ENCODE measurements at regions not wholly inside any gene's neighbourhood (a gene's known extent, or its start where the extent isn't known, plus 50 kb on each side); places are given as distances from the start of the nearest gene placed in this dataset.

DNA sequence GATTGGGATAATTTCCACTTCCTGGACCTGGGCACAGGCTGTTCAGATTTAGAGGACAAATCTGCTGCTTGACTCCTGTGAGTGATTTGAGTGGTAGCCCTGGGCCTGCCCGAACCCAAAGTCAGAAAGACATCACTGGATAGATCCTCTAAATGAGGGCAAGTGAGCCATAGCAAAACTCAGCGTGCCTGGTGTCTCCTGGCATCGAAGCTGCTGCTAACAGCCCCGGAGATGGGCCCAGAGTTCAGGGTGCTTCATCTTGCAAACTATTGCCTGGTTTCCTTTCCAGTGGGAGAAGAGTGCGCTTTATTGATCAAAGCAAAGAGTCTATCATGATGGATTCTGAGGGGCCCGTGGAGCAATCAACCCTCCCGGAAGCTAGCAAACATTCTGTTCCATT, 153.1 kb upstream of the KLHL29 start:
- H3K4me3 ChIP-seq (ENCODE audit: low read length): no peak overlapping the region
- TF ChIP-seq, protein P1, sequence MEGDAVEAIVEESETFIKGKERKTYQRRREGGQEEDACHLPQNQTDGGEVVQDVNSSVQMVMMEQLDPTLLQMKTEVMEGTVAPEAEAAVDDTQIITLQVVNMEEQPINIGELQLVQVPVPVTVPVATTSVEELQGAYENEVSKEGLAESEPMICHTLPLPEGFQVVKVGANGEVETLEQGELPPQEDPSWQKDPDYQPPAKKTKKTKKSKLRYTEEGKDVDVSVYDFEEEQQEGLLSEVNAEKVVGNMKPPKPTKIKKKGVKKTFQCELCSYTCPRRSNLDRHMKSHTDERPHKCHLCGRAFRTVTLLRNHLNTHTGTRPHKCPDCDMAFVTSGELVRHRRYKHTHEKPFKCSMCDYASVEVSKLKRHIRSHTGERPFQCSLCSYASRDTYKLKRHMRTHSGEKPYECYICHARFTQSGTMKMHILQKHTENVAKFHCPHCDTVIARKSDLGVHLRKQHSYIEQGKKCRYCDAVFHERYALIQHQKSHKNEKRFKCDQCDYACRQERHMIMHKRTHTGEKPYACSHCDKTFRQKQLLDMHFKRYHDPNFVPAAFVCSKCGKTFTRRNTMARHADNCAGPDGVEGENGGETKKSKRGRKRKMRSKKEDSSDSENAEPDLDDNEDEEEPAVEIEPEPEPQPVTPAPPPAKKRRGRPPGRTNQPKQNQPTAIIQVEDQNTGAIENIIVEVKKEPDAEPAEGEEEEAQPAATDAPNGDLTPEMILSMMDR (IDR thresholded peaks at IDR 0.05; ENCODE audit: insufficient read depth, low read depth, low read length, missing control alignments): no peak
- DNase-seq (ENCODE audit: low read depth): no peak

DNA sequence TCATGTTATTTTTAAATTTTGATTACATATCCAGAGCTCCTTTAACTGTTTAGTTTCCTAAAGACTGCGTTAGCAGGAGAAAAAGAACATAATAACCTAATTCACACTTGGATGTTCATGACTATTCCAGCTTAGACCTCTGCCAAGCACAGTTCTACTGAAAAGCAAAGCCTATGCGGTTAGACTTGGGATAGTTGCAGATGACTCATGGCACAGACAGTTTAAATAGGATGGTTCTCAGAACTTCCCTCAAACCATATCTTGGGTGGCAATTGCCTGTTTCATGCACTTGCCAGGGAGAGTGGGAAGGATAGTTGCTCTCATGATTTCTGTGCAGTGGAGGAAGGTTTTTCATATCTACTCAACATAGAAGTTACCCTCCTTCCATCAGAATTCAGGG, 149.7 kb upstream of the KLHL29 start:
- TF ChIP-seq, protein P1 (IDR thresholded peaks at IDR 0.05; ENCODE audit: insufficient read depth, low read depth, low read length, missing control alignments): no peak
- H3K4me3 ChIP-seq (ENCODE audit: low read length): no peak overlapping the region
- DNase-seq (ENCODE audit: low read depth): no peak

DNA sequence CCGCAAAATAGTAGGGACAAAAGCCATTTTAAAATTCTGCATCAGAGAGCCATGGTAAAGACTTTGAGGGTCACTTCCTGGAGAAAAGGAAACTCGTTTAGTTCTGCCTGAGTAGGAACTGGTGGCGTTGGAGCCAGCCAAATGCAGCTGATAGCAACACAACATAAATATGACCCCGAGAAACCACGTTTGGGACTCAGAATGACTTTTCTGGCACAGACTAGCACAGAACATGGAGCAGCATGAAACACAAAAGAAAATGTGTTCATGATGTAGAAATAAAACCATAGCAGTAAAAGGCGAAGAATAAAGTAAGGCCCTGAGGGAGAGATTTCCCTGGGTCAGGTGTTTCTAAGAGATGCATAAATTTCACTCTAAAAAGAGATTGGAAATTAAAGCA, 149.2 kb upstream of the KLHL29 start:
- no peak for DNase-seq (ENCODE audit: low read depth)
- TF ChIP-seq, protein P1 (IDR thresholded peaks at IDR 0.05; ENCODE audit: insufficient read depth, low read depth, low read length, missing control alignments): no peak

DNA sequence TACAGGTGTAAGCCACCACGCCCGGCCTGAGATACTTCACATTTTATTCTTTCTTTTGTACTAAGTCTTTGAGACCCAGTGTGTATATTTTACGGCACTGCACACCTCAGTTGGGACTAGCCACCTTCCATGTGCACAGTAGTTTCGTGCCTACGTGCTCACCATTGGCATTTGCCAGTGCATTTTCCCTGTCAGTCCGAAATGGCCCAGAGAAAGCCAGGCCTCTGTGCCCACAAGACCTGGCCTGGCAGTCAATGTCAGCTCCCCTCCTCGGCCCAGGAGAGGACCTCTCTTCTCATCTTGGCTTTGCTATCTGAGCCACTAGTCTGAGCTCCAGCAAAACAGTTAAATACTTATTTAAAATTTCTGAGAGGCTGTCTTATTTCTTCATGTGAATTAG, 147.8 kb upstream of the KLHL29 start:
- DNase-seq (ENCODE audit: low read depth): no peak
- TF ChIP-seq, protein P1 (IDR thresholded peaks at IDR 0.05; ENCODE audit: insufficient read depth, low read depth, low read length, missing control alignments): no peak
- no peak overlapping the region for H3K4me3 ChIP-seq (ENCODE audit: low read length)

More for the DNA sequence above, 149.2 kb upstream of the KLHL29 start:
- no peak overlapping the region for H3K4me3 ChIP-seq (ENCODE audit: low read length)

DNA sequence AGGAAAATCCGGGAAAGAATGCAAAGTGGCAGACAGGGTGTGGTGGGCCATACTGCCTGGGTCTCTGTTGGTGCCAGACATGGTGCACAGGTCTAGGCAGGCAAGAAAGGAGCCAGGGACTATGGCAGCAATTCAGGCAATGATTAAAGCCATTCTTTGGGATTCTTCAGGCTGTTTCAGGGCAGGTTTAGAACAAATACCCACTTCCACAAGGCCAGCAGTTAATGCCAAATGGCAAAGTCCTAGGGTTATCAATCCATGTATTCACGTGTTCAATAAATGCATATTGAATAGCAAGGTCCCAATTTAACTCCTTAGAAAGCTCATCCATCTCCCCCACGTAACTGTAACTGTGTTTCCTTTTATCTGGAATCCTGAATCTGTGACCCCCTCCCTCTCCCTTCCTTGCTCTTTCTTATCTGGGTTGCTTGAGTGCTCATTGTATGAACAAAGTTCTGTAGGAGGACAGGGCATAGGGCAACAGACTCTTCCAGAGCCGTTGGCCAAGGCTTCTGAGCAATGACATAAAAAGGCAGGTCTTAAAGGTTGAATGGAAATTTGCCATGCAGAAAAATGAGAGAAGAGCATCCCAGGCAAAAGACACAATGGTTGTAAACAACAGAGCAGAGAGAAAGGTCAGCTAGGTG, 146.8 kb upstream of the KLHL29 start:
- TF ChIP-seq, protein P1 (IDR thresholded peaks at IDR 0.05; ENCODE audit: insufficient read depth, low read depth, low read length, missing control alignments): no peak
- no peak for DNase-seq (ENCODE audit: low read depth)
- no peak overlapping the region for H3K4me3 ChIP-seq (ENCODE audit: low read length)

- TF ChIP-seq, protein P1 (IDR thresholded peaks at IDR 0.05; ENCODE audit: insufficient read depth, low read depth, low read length, missing control alignments): no peak
- H3K4me3 ChIP-seq (ENCODE audit: low read length): no peak overlapping the region
- no peak for DNase-seq (ENCODE audit: low read depth)
Measured at GRCh38 chr2:23239374-23239773, 145.6 kb upstream of the KLHL29 start.

GRCh38 chr2:23241121-23241520, 143.9 kb upstream of the KLHL29 start:
- TF ChIP-seq, protein P1 (IDR thresholded peaks at IDR 0.05; ENCODE audit: insufficient read depth, low read depth, low read length, missing control alignments): no peak
- DNase-seq (ENCODE audit: low read depth): no peak
- H3K4me3 ChIP-seq (ENCODE audit: low read length): no peak overlapping the region

Data from epithelial cell of esophagus (primary cell).